Esophagus muscularis mucosa (tissue), 4 donors: ENCODE measurements at regions not wholly inside any gene's neighbourhood (a gene's known extent, or its start where the extent isn't known, plus 50 kb on each side); places are given as distances from the start of the nearest gene placed in this dataset.
A peak's percentile ranks its signal among the peaks of the same experiment; 100 is the strongest.

Experiments used
- DNase-seq: peaks from one replicate; pipeline ENCODE4 v3.0.0-alpha.2; 2017; ENCODE audit errors: extremely low spot score
- H3K27ac ChIP-seq, 4 donors: fragments of 200-600 bp; sonication (generic); replicated peaks in 1 of 4; 1 replicate in 3 of 4; 2 replicates in 1 of 4; pipeline ENCODE4 v1.5.1; 2016 to 2019; ENCODE audit warnings: mild to moderate bottlenecking in 1 of 4
- H3K27me3 ChIP-seq, 4 donors: fragments of 200-600 bp; sonication (generic); one replicate each; pipeline versions ENCODE4 v1.5.1 to v1.6.0; 2016 to 2019
- H3K36me3 ChIP-seq, 4 donors: fragments of 200-600 bp; sonication (generic); one replicate each; pipeline ENCODE4 v1.5.1; 2016 to 2019
- H3K4me1 ChIP-seq, 4 donors: fragments of 200-600 bp; sonication (generic); one replicate each; pipeline ENCODE4 v1.5.1; 2016 to 2019
- H3K4me3 ChIP-seq, 4 donors: fragments of 200-600 bp; sonication (generic); 1 replicate in 2 of 4; 2 replicates in 2 of 4; pipeline ENCODE4 v1.5.1; 2016 to 2019; ENCODE audit warnings: mild to moderate bottlenecking in 4 of 4, moderate library complexity in 1 of 4
- H3K9me3 ChIP-seq, 4 donors: fragments of 200-600 bp; sonication (generic); 1 replicate in 3 of 4; 2 replicates in 1 of 4; pipeline ENCODE4 v1.5.1; 2016 to 2019
- CTCF ChIP-seq, 3 experiments: fragments of 200-600 bp in 2 of 3; fragments of 450-650 bp in 1 of 3; sonication (generic) in 2 of 3; IDR thresholded peaks; one replicate each; pipeline ENCODE4 v1.5.1; 2017 to 2019; ENCODE audit warnings: antibody characterized with exemption in 3 of 3, mild to moderate bottlenecking in 2 of 3, moderate library complexity in 1 of 3
- EP300 ChIP-seq: sonication (generic); formaldehyde crosslinking; IDR thresholded peaks from one replicate; pipeline ENCODE4 v1.6.1; 2017; ENCODE audit warnings: antibody characterized with exemption
- POLR2A ChIP-seq: fragments of 450-650 bp; IDR thresholded peaks from one replicate; pipeline ENCODE4 v1.6.1; 2017; ENCODE audit warnings: antibody characterized with exemption, moderate library complexity, mild to moderate bottlenecking, low read depth
- POLR2AphosphoS5 ChIP-seq, 2 donors: sonication (generic); formaldehyde crosslinking; IDR thresholded peaks; one replicate each; pipeline ENCODE4 v1.6.1; 2017; ENCODE audit warnings: antibody characterized with exemption in 2 of 2
- WGBS: methylation state at CpG from one replicate; pipeline ENCODE4 v1.1.5; 2018; 5-methylcytosine and 5-hydroxymethylcytosine counted together
- intact Hi-C: fragments of 100-400 bp; cut with DNase I; formaldehyde crosslinking; loops from one replicate; pipeline ENCODE4 v1.15.1; 2023

GRCh38 chr3:33971055-33971454 is 172.6 kb downstream of the PDCD6IP start:
- DNase-seq: peak; percentile 21
- Histone ChIP-seq H3K9me3 (peaks cover 0 to 12% (median 6%) of the 10 kb centered on the region in 4 donors), H3K36me3 (no peaks in the 10 kb centered on the region), H3K4me3 (no peak overlapping the region), H3K4me1 (no peaks in the 10 kb centered on the region), H3K27ac (no peak overlapping the region), H3K27me3 (no peaks in the 10 kb centered on the region)
- TF ChIP-seq POLR2A (no peak), POLR2AphosphoS5 (IDR thresholded peaks at IDR 0.05) (no peak), CTCF (IDR thresholded peaks at IDR 0.05) (no peak), EP300 (no peak)
- 100% methylated on average over 1 of the region's 1 CpG for WGBS
- intact Hi-C loops: no loop called here

GRCh38 chr3:33975463-33975862 is 177.0 kb downstream of the PDCD6IP start:
- peak; percentile 1 for DNase-seq
- Histone ChIP-seq H3K36me3 (no peaks in the 10 kb centered on the region), H3K27ac (no peak overlapping the region), H3K9me3 (peaks cover 0 to 7% (median 3%) of the 10 kb centered on the region in 4 donors), H3K27me3 (no peaks in the 10 kb centered on the region), H3K4me3 (no peak overlapping the region), H3K4me1 (no peaks in the 10 kb centered on the region)
- no peak for TF ChIP-seq POLR2A
- TF ChIP-seq POLR2AphosphoS5 (IDR thresholded peaks at IDR 0.05): no peak
- no peak for TF ChIP-seq CTCF (IDR thresholded peaks at IDR 0.05)
- intact Hi-C loops: no loop called here
- WGBS: 93% methylated on average over 4 of the region's 4 CpGs

- H3K27me3 ChIP-seq: no peaks in the 10 kb centered on the region
- H3K36me3 ChIP-seq: no peaks in the 10 kb centered on the region
- TF ChIP-seq CTCF (IDR thresholded peaks at IDR 0.05) (no peak), EP300 (no peak), POLR2A (no peak), POLR2AphosphoS5 (IDR thresholded peaks at IDR 0.05) (no peak)
- no peak overlapping the region for H3K27ac ChIP-seq
- H3K4me3 ChIP-seq: no peak overlapping the region
- 76% methylated on average over 2 of the region's 2 CpGs for WGBS
- no peak for DNase-seq
- no peaks in the 10 kb centered on the region for H3K4me1 ChIP-seq
- intact Hi-C loops: no loop called here
- H3K9me3 ChIP-seq: no peaks in the 10 kb centered on the region
Measured at GRCh38 chr3:33977227-33977626, 178.8 kb downstream of the PDCD6IP start.

GRCh38 chr3:33980252-33980651 is 181.8 kb downstream of the PDCD6IP start:
- intact Hi-C loops: loop anchor here (5.0 kb wide), 1 partner anchor 702 kb away; no protein-coding TSS in a partner anchor

More at GRCh38 chr3:33980252-33980651, 181.8 kb downstream of the PDCD6IP start:
- TF ChIP-seq POLR2AphosphoS5 (IDR thresholded peaks at IDR 0.05) (peak in 1 of 2 donors; percentile 52), EP300 (no peak), CTCF (IDR thresholded peaks at IDR 0.05) (peak; percentile 59 to 71 (median 69)), POLR2A (no peak)
- DNase-seq: no peak
- Histone ChIP-seq H3K9me3 (no peaks in the 10 kb centered on the region), H3K27me3 (no peaks in the 10 kb centered on the region), H3K27ac (no peak overlapping the region), H3K4me1 (no peaks in the 10 kb centered on the region), H3K36me3 (no peaks in the 10 kb centered on the region), H3K4me3 (no peak overlapping the region)
- 8% methylated on average over 3 of the region's 3 CpGs for WGBS
